ENCODE measurements at regions not wholly inside any gene's neighbourhood (a gene's known extent, or its start where the extent isn't known, plus 50 kb on each side); places are given as distances from the start of the nearest gene placed in this dataset.

GRCh38 chr6:21828704-21829103 is 235.2 kb downstream of the SOX4 start:
- TF ChIP-seq ARNTL (CRISPR knock-in tag; IDR thresholded peaks at IDR 0.05; ENCODE audit: borderline replicate concordance, low read depth) = no peak
- no peak for TF ChIP-seq ZC3H10 (CRISPR knock-in tag; IDR thresholded peaks at IDR 0.05)
- TF ChIP-seq PPARA (CRISPR knock-in tag; IDR thresholded peaks at IDR 0.05; ENCODE audit: borderline replicate concordance) = no peak
- no peak for TF ChIP-seq ZFP30 (CRISPR knock-in tag; IDR thresholded peaks at IDR 0.05)
